Peyer's patch (tissue), 4 donors: ENCODE measurements at regions not wholly inside any gene's neighbourhood (a gene's known extent, or its start where the extent isn't known, plus 50 kb on each side); places are given as distances from the start of the nearest gene placed in this dataset.

Source experiments
- DNase-seq, 3 donors: peaks; one replicate each; pipeline ENCODE4 v3.0.0-alpha.2; 2017 to 2019
- H3K27ac ChIP-seq, 4 donors: fragments of 200-600 bp; sonication (generic); one replicate each; pipeline ENCODE4 v1.5.1; 2016 to 2019
- H3K27me3 ChIP-seq, 2 donors: fragments of 200-600 bp; sonication (generic); one replicate each; pipeline ENCODE4 v1.5.1; 2019
- H3K36me3 ChIP-seq, 3 donors: fragments of 200-600 bp; sonication (generic); one replicate each; pipeline ENCODE4 v1.5.1; 2016 to 2019
- H3K4me1 ChIP-seq, 4 donors: fragments of 200-600 bp; sonication (generic); one replicate each; pipeline ENCODE4 v1.5.1; 2016 to 2019
- H3K4me3 ChIP-seq, 4 donors: fragments of 200-600 bp; sonication (generic); 1 replicate in 3 of 4; 2 replicates in 1 of 4; pipeline ENCODE4 v1.5.1; 2016 to 2019; ENCODE audit warnings: mild to moderate bottlenecking in 1 of 4
- H3K9me3 ChIP-seq, 4 donors: fragments of 200-600 bp; sonication (generic); one replicate each; pipeline ENCODE4 v1.5.1; 2016 to 2019; ENCODE audit warnings: mild to moderate bottlenecking in 1 of 4
- POLR2A ChIP-seq, 2 donors: fragments of 450-650 bp; IDR thresholded peaks; one replicate each; pipeline ENCODE4 v1.5.1; 2017; ENCODE audit warnings: antibody characterized with exemption in 2 of 2, mild to moderate bottlenecking in 2 of 2, moderate library complexity in 2 of 2
- TF ChIP-seq, protein P1 (sequence below), 6 experiments: fragments of 450-650 bp in 4 of 6; fragments of 200-600 bp in 2 of 6; sonication (generic) in 1 of 6; IDR thresholded peaks; one replicate each; pipeline ENCODE4 v1.5.1; 2017 to 2019; ENCODE audit warnings: antibody characterized with exemption in 6 of 6, mild to moderate bottlenecking in 3 of 6, moderate library complexity in 1 of 6

- peak overlapping the region in 2 of 4 donors; percentile 31 to 33 for H3K4me3 ChIP-seq
- TF ChIP-seq, protein P1, sequence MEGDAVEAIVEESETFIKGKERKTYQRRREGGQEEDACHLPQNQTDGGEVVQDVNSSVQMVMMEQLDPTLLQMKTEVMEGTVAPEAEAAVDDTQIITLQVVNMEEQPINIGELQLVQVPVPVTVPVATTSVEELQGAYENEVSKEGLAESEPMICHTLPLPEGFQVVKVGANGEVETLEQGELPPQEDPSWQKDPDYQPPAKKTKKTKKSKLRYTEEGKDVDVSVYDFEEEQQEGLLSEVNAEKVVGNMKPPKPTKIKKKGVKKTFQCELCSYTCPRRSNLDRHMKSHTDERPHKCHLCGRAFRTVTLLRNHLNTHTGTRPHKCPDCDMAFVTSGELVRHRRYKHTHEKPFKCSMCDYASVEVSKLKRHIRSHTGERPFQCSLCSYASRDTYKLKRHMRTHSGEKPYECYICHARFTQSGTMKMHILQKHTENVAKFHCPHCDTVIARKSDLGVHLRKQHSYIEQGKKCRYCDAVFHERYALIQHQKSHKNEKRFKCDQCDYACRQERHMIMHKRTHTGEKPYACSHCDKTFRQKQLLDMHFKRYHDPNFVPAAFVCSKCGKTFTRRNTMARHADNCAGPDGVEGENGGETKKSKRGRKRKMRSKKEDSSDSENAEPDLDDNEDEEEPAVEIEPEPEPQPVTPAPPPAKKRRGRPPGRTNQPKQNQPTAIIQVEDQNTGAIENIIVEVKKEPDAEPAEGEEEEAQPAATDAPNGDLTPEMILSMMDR (IDR thresholded peaks at IDR 0.05) = peak; percentile 42 to 81 (median 76)
- TF ChIP-seq POLR2A (IDR thresholded peaks at IDR 0.05) = no peak
- DNase-seq = no peak
- H3K4me1 ChIP-seq = no peaks in the 10 kb centered on the region
- H3K9me3 ChIP-seq = no peaks in the 10 kb centered on the region
- H3K27ac ChIP-seq = no peak overlapping the region
- no peaks in the 10 kb centered on the region for H3K27me3 ChIP-seq
- H3K36me3 ChIP-seq = no peaks in the 10 kb centered on the region
These were observed 395.2 kb upstream of the DCN start for GRCh38 chr12:91577586-91578539.

- H3K4me1 ChIP-seq = no peaks in the 10 kb centered on the region
- H3K27me3 ChIP-seq = no peaks in the 10 kb centered on the region
- no peak overlapping the region for H3K4me3 ChIP-seq
- H3K9me3 ChIP-seq = no peaks in the 10 kb centered on the region
- no peak overlapping the region for H3K27ac ChIP-seq
- no peak for DNase-seq
- no peak for TF ChIP-seq POLR2A (IDR thresholded peaks at IDR 0.05)
- TF ChIP-seq, protein P1 (IDR thresholded peaks at IDR 0.05) = no peak
- no peaks in the 10 kb centered on the region for H3K36me3 ChIP-seq
These were observed 393.8 kb upstream of the DCN start for GRCh38 chr12:91576432-91576831.

DNA sequence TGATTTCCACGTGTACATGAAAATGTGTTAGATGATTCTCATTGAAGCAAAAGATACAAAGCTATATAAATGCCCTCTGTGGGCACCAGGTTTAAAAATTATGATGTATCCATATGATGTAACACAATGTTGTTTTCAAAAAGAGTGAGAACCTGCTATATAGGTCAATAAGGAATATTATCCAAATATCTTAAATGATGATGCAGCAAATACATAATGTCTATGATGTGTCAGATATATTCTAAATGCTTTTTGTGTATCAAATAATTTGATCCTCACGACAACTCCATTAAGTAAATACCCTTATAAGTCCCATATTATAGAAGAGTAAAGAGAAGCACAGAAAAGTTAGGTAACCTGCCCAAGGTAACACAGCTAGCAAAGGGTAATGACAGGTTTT lies 393.0 kb upstream of the DCN start:
- Histone ChIP-seq H3K4me1 (no peaks in the 10 kb centered on the region), H3K27ac (no peak overlapping the region), H3K9me3 (no peaks in the 10 kb centered on the region), H3K4me3 (no peak overlapping the region), H3K36me3 (no peaks in the 10 kb centered on the region), H3K27me3 (no peaks in the 10 kb centered on the region)
- DNase-seq = no peak
- TF ChIP-seq, protein P1 (IDR thresholded peaks at IDR 0.05) = no peak
- no peak for TF ChIP-seq POLR2A (IDR thresholded peaks at IDR 0.05)

DNA sequence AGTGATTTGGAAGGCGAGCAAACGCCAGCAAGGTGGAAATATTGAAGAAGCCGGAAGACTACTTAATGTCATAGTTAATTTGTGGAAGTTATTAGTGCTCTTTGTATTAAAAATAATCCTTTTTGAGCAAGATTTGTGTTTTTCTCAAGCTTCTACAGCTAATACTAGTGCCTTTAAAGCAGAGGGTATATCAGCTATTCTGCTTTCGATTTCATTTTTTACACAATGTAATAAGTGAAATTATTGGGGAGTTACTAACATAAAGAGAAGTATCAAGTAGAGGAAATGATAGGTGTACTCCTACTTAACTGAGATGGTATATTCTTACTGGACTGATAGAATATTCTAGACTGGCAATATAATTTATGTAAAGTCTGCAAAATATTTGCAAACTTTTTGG lies 392.4 kb upstream of the DCN start:
- TF ChIP-seq, protein P1 (IDR thresholded peaks at IDR 0.05) = no peak
- no peak for TF ChIP-seq POLR2A (IDR thresholded peaks at IDR 0.05)
- Histone ChIP-seq H3K36me3 (no peaks in the 10 kb centered on the region), H3K4me1 (no peaks in the 10 kb centered on the region), H3K27me3 (no peaks in the 10 kb centered on the region), H3K27ac (no peak overlapping the region), H3K9me3 (no peaks in the 10 kb centered on the region), H3K4me3 (no peak overlapping the region)
- DNase-seq = no peak

- Histone ChIP-seq H3K27ac (no peak overlapping the region), H3K27me3 (no peaks in the 10 kb centered on the region), H3K36me3 (no peaks in the 10 kb centered on the region), H3K4me3 (no peak overlapping the region), H3K9me3 (no peaks in the 10 kb centered on the region), H3K4me1 (no peaks in the 10 kb centered on the region)
- TF ChIP-seq, protein P1 (IDR thresholded peaks at IDR 0.05) = no peak
- no peak for TF ChIP-seq POLR2A (IDR thresholded peaks at IDR 0.05)
- no peak for DNase-seq
These were observed 391.8 kb upstream of the DCN start for GRCh38 chr12:91574391-91574790.
